ENCODE measurements at regions not wholly inside any gene's neighbourhood (a gene's known extent, or its start where the extent isn't known, plus 50 kb on each side); places are given as distances from the start of the nearest gene placed in this dataset.

GRCh38 chr11:106451228-106451922 lies 373.9 kb downstream of the AASDHPPT start:
- no peaks in the 10 kb centered on the region for H3K4me1 ChIP-seq (ENCODE audit: control insufficient read depth in 2 of 3, insufficient read depth in 2 of 3, low read depth in 1 of 3, low read length in 3 of 3)
- DNase-seq = no peak
- no peak overlapping the region for H3K9ac ChIP-seq (ENCODE audit: low read length in 3 of 3)
- H3K27ac ChIP-seq (ENCODE audit: low read depth in 2 of 2, low read length in 2 of 2) = no peak overlapping the region
- H3K9me3 ChIP-seq (ENCODE audit: control insufficient read depth in 2 of 3, insufficient read depth in 1 of 3, low read length in 3 of 3) = no peaks in the 10 kb centered on the region
- H3K4me3 ChIP-seq (ENCODE audit: low read length in 3 of 3) = no peak overlapping the region
- H3K36me3 ChIP-seq (ENCODE audit: control insufficient read depth in 2 of 3, insufficient read depth in 3 of 3, low read length in 3 of 3) = no peaks in the 10 kb centered on the region
- no peak for FAIRE-seq
- intact Hi-C loops (cut with DNase I) = no loop called here
- H3K27me3 ChIP-seq (ENCODE audit: control insufficient read depth, insufficient read depth, low read length) = no peaks in the 10 kb centered on the region
- no peak for TF ChIP-seq CTCF (IDR thresholded peaks at IDR 0.05; ENCODE audit: borderline replicate concordance, extremely low read depth, insufficient read depth)

GRCh38 chr11:106456647-106457046 lies 379.2 kb downstream of the AASDHPPT start:
- no peak for FAIRE-seq
- Histone ChIP-seq H3K9me3 (ENCODE audit: control insufficient read depth in 2 of 3, insufficient read depth in 1 of 3, low read length in 3 of 3) (no peaks in the 10 kb centered on the region), H3K36me3 (ENCODE audit: control insufficient read depth in 2 of 3, insufficient read depth in 3 of 3, low read length in 3 of 3) (no peaks in the 10 kb centered on the region), H3K27me3 (ENCODE audit: control insufficient read depth, insufficient read depth, low read length) (no peaks in the 10 kb centered on the region), H3K4me1 (ENCODE audit: control insufficient read depth in 2 of 3, insufficient read depth in 2 of 3, low read depth in 1 of 3, low read length in 3 of 3) (no peaks in the 10 kb centered on the region), H3K4me3 (ENCODE audit: low read length in 3 of 3) (no peak overlapping the region), H3K9ac (ENCODE audit: low read length in 3 of 3) (no peak overlapping the region), H3K27ac (ENCODE audit: low read depth in 2 of 2, low read length in 2 of 2) (no peak overlapping the region)
- no peak for DNase-seq
- no peak for TF ChIP-seq CTCF (IDR thresholded peaks at IDR 0.05; ENCODE audit: borderline replicate concordance, extremely low read depth, insufficient read depth)
- intact Hi-C loops (cut with DNase I) = no loop called here

GRCh38 chr11:106457727-106458126 lies 380.3 kb downstream of the AASDHPPT start:
- H3K9ac ChIP-seq (ENCODE audit: low read length in 3 of 3) = no peak overlapping the region
- no peaks in the 10 kb centered on the region for H3K9me3 ChIP-seq (ENCODE audit: control insufficient read depth in 2 of 3, insufficient read depth in 1 of 3, low read length in 3 of 3)
- DNase-seq (no peak), FAIRE-seq (no peak)
- H3K4me1 ChIP-seq (ENCODE audit: control insufficient read depth in 2 of 3, insufficient read depth in 2 of 3, low read depth in 1 of 3, low read length in 3 of 3) = no peaks in the 10 kb centered on the region
- intact Hi-C loops (cut with DNase I) = no loop called here
- no peak overlapping the region for H3K4me3 ChIP-seq (ENCODE audit: low read length in 3 of 3)
- TF ChIP-seq CTCF (IDR thresholded peaks at IDR 0.05; ENCODE audit: borderline replicate concordance, extremely low read depth, insufficient read depth) = no peak
- no peaks in the 10 kb centered on the region for H3K27me3 ChIP-seq (ENCODE audit: control insufficient read depth, insufficient read depth, low read length)
- H3K36me3 ChIP-seq (ENCODE audit: control insufficient read depth in 2 of 3, insufficient read depth in 3 of 3, low read length in 3 of 3) = no peaks in the 10 kb centered on the region
- no peak overlapping the region for H3K27ac ChIP-seq (ENCODE audit: low read depth in 2 of 2, low read length in 2 of 2)

GRCh38 chr11:106459135-106459534 lies 381.7 kb downstream of the AASDHPPT start:
- H3K4me3 ChIP-seq (ENCODE audit: low read length in 3 of 3) = no peak overlapping the region
- H3K27ac ChIP-seq (ENCODE audit: low read depth in 2 of 2, low read length in 2 of 2) = no peak overlapping the region
- no peak overlapping the region for H3K9ac ChIP-seq (ENCODE audit: low read length in 3 of 3)
- H3K4me1 ChIP-seq (ENCODE audit: control insufficient read depth in 2 of 3, insufficient read depth in 2 of 3, low read depth in 1 of 3, low read length in 3 of 3) = no peaks in the 10 kb centered on the region
- no peak for FAIRE-seq
- DNase-seq = no peak
- intact Hi-C loops (cut with DNase I) = no loop called here
- no peaks in the 10 kb centered on the region for H3K36me3 ChIP-seq (ENCODE audit: control insufficient read depth in 2 of 3, insufficient read depth in 3 of 3, low read length in 3 of 3)
- TF ChIP-seq CTCF (IDR thresholded peaks at IDR 0.05; ENCODE audit: borderline replicate concordance, extremely low read depth, insufficient read depth) = no peak
- H3K27me3 ChIP-seq (ENCODE audit: control insufficient read depth, insufficient read depth, low read length) = no peaks in the 10 kb centered on the region
- no peaks in the 10 kb centered on the region for H3K9me3 ChIP-seq (ENCODE audit: control insufficient read depth in 2 of 3, insufficient read depth in 1 of 3, low read length in 3 of 3)

Measured in kidney (tissue), 13 donors.